ENCODE measurements at regions not wholly inside any gene's neighbourhood (a gene's known extent, or its start where the extent isn't known, plus 50 kb on each side); places are given as distances from the start of the nearest gene placed in this dataset.

DNA sequence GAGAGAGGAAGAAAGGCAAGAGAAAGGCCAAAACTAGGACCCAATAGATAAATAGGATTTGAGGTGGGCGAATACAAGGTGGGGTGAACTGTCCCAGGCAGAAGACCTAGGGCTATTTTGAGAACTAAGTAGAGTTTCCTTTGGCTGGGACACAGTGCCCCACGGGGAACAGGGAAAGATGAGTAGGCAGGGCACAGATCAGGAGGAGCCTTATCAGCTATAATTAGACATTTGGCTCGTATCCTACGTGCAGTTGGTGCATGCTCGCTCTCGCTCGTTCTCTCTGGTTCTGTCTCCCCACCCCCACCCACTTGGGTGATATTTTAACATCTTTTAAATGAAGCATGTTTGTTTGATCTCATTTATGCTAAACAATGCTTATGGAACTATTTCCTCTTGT is 235.0 kb upstream of the JUN start:
- Histone ChIP-seq H3K4me3 (no peak overlapping the region), H3K27me3 (replicated peaks in 1 of 7) (no peaks in the 10 kb centered on the region), H3K27ac (no peak overlapping the region), H3K4me1 (peaks cover 13 to 45% (median 23%) of the 10 kb centered on the region in 6 donors), H3K9me3 (no peaks in the 10 kb centered on the region), H3K36me3 (no peaks in the 10 kb centered on the region)
- no peak for DNase-seq
- TF ChIP-seq POLR2AphosphoS5 (IDR thresholded peaks at IDR 0.05) (no peak), POLR2A (IDR thresholded peaks at IDR 0.05) (no peak)
- TF ChIP-seq, protein P1, sequence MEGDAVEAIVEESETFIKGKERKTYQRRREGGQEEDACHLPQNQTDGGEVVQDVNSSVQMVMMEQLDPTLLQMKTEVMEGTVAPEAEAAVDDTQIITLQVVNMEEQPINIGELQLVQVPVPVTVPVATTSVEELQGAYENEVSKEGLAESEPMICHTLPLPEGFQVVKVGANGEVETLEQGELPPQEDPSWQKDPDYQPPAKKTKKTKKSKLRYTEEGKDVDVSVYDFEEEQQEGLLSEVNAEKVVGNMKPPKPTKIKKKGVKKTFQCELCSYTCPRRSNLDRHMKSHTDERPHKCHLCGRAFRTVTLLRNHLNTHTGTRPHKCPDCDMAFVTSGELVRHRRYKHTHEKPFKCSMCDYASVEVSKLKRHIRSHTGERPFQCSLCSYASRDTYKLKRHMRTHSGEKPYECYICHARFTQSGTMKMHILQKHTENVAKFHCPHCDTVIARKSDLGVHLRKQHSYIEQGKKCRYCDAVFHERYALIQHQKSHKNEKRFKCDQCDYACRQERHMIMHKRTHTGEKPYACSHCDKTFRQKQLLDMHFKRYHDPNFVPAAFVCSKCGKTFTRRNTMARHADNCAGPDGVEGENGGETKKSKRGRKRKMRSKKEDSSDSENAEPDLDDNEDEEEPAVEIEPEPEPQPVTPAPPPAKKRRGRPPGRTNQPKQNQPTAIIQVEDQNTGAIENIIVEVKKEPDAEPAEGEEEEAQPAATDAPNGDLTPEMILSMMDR (IDR thresholded peaks at IDR 0.05 in 8 of 11, conservative IDR thresholded peaks at IDR 0.05 in 3 of 11) = no peak
- intact Hi-C loops (cut with DNase I; ENCODE audit: low total_unique reads) = no loop called here
- WGBS, 5 donors = 92 to 97% (median 94%) methylated on average over 7 of the region's 7 CpGs

DNA sequence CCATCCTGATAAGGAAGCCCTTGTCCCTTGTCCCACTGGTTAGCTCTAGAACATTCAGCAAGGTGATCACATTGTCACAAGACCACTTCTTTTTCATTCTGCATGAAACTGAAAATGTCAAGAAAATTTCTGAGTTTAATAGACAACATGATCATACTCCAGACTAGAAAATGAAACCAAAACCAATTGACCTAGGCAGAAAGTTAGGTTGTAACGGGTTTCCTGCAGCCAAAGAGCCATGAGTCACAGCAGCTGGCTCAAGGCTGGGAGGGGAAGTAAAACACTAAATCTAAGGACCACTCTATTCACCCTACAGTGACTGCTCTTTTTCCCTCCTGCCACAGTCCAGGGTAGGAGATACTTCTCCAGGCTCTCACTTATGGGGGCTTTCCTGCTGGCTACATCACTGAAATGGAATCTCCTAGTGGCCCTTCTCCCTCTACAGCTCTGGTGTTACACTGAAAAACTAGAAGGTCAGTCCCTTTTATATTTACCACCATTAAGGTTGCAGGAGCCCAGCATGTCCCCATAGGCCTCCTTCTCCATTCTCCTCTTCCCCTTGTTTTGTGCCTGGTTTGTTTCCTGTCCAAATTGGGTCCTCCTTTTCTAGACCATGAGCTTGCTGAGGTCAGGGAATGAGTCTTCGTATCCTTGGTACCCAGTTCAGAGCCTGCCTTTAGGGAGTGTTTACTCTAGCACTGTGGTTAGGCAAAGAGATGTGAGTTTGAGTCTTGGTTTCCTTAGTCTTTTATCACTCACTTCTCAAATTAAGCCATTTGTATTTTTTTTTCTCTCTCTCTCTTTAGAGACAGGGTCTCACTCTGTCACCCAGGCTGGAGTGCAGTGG is 236.5 kb upstream of the JUN start:
- H3K27ac ChIP-seq = peak overlapping the region; percentile 78 to 87 (median 83)
- 30 to 38% (median 34%) methylated on average over 2 of the region's 2 CpGs for WGBS, 5 donors
- H3K4me1 ChIP-seq = peaks cover 9 to 42% (median 18%) of the 10 kb centered on the region in 6 donors
- H3K9me3 ChIP-seq = no peaks in the 10 kb centered on the region
- peak; percentile 84 for DNase-seq
- no peaks in the 10 kb centered on the region for H3K36me3 ChIP-seq
- no peaks in the 10 kb centered on the region for H3K27me3 ChIP-seq (replicated peaks in 1 of 7)
- intact Hi-C loops (cut with DNase I; ENCODE audit: low total_unique reads) = no loop called here
- H3K4me3 ChIP-seq = peak overlapping the region in 4 of 8 donors; percentile 12 to 50 (median 15)
- TF ChIP-seq, protein P1 (IDR thresholded peaks at IDR 0.05 in 8 of 11, conservative IDR thresholded peaks at IDR 0.05 in 3 of 11) = no peak
- TF ChIP-seq POLR2A (IDR thresholded peaks at IDR 0.05) (no peak), POLR2AphosphoS5 (IDR thresholded peaks at IDR 0.05) (peak in 1 of 3 donors; percentile 84)

DNA sequence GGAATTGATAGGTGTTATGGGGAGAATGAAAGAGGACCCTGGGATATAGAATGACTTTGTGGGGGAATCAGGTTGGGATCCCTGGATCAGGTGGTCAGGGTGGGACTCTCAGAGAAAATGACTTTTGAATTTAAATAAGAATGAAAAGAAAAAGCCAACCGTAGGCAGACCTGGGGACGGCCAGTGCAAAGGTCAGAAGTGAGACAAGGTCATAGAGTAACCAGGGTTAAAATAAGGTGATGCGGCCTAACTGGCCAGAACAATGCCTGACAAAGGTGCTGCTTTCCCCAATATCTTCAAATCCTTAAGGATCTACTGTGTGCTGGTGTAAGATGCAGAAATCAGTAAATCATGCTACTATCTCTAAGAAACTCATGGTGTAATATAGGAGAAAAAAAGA is 238.4 kb upstream of the JUN start:
- H3K27me3 ChIP-seq (replicated peaks in 1 of 7) = no peaks in the 10 kb centered on the region
- no peak for DNase-seq
- no peak overlapping the region for H3K4me3 ChIP-seq
- peaks cover 9 to 54% (median 26%) of the 10 kb centered on the region in 6 donors for H3K4me1 ChIP-seq
- no peak for TF ChIP-seq POLR2A (IDR thresholded peaks at IDR 0.05)
- TF ChIP-seq POLR2AphosphoS5 (IDR thresholded peaks at IDR 0.05) = no peak
- TF ChIP-seq, protein P1 (IDR thresholded peaks at IDR 0.05 in 8 of 11, conservative IDR thresholded peaks at IDR 0.05 in 3 of 11) = no peak
- H3K36me3 ChIP-seq = no peaks in the 10 kb centered on the region
- H3K9me3 ChIP-seq = no peaks in the 10 kb centered on the region
- intact Hi-C loops (cut with DNase I; ENCODE audit: low total_unique reads) = no loop called here
- H3K27ac ChIP-seq = no peak overlapping the region
- 96 to 99% (median 97%) methylated on average over 3 of the region's 3 CpGs for WGBS, 5 donors

DNA sequence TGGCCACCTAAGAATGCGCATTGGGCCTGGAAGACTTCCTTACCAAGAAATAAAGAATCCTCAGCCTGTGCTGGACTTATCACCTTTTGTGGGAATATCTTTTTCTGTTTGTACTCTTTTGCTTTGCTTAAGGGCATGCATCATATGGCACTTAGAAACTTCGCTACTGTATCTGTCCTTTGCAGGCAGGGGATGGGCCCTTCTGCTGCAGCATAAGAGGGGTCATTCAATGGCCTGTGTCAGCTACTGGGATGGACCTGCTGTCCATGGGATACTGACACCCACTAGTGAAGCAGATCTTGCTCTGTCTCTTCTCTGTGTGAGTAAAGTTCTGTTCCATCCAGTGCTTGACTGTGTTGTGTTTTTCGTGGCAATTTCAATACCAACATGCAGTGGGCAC is 239.0 kb upstream of the JUN start:
- no peaks in the 10 kb centered on the region for H3K27me3 ChIP-seq (replicated peaks in 1 of 7)
- H3K27ac ChIP-seq = no peak overlapping the region
- intact Hi-C loops (cut with DNase I; ENCODE audit: low total_unique reads) = no loop called here
- no peaks in the 10 kb centered on the region for H3K36me3 ChIP-seq
- no peak for DNase-seq
- H3K4me1 ChIP-seq = peaks cover 9 to 54% (median 26%) of the 10 kb centered on the region in 6 donors
- no peaks in the 10 kb centered on the region for H3K9me3 ChIP-seq
- 93 to 98% (median 96%) methylated on average over 3 of the region's 3 CpGs for WGBS, 5 donors
- TF ChIP-seq, protein P1 (IDR thresholded peaks at IDR 0.05 in 8 of 11, conservative IDR thresholded peaks at IDR 0.05 in 3 of 11) = no peak
- TF ChIP-seq POLR2A (IDR thresholded peaks at IDR 0.05) (no peak), POLR2AphosphoS5 (IDR thresholded peaks at IDR 0.05) (no peak)
- H3K4me3 ChIP-seq = no peak overlapping the region

All from spleen (tissue), 11 donors.